HepG2 (cell line): ENCODE measurements at regions not wholly inside any gene's neighbourhood (a gene's known extent, or its start where the extent isn't known, plus 50 kb on each side); places are given as distances from the start of the nearest gene placed in this dataset.

Source experiments
- ATAC-seq: fragments of 200-7000 bp; cut with Tn5 transposase; 3 replicates; pipeline ENCODE4 v1.9.1; 2020; ENCODE audit warnings: mild to moderate bottlenecking, moderate library complexity
- BruUV-seq: library from RNA; stranded (reverse); fragments of 400-500 nt; replicated peaks from 2 replicates; lab custom pipeline; 2021; lab: Mats Ljungman, UMichigan
- CTCF ChIA-PET: fragments of 300-600 bp; formaldehyde crosslinking; extraction: SDS; loops from one replicate; lab custom pipeline; 2021; ENCODE audit warnings: low total read pairs, inconsistent platforms, low intra/inter-chr PET ratio; lab: Yijun Ruan, JAX
- POLR2A ChIA-PET: fragments of 350-600 bp; sonication (Branson Sonifier 250); formaldehyde crosslinking; loops from one replicate; lab custom pipeline; 2020; ENCODE audit warnings: antibody characterized with exemption, inconsistent platforms; lab: Yijun Ruan, JAX
- DNase-seq: peaks from one replicate; pipeline ENCODE4 v3.0.0-alpha.2; 2015; ENCODE audit warnings: low spot score
- FAIRE-seq: peaks from 3 replicates; lab custom pipeline; 2011; peaks lifted over from hg19 to GRCh38; lab: Jason Lieb, UNC
- H2AFZ ChIP-seq: one replicate; pipeline ENCODE4 v1.6.1; 2011; ENCODE audit warnings: low read length, inconsistent platforms
- H3K27ac ChIP-seq: fragments of 300-600 bp; 3 replicates; pipeline ENCODE4 v1.8.0; 2011; ENCODE audit warnings: mixed run types, mild to moderate bottlenecking, mixed read lengths, low read length, inconsistent platforms; ENCODE audit not compliant: insufficient read depth; ENCODE audit errors: extremely low read length
- H3K27me3 ChIP-seq, 2 experiments: fragments of 200-600 bp in 1 of 2; 2 replicates in 1 of 2; 3 replicates in 1 of 2; pipeline versions ENCODE4 v1.6.0 to v1.8.0; 2011; ENCODE audit warnings: low read length in 2 of 2, mild to moderate bottlenecking in 2 of 2, moderate library complexity in 2 of 2, inconsistent platforms in 1 of 2; ENCODE audit not compliant: insufficient read depth in 2 of 2, control insufficient read depth in 1 of 2
- H3K36me3 ChIP-seq, 2 experiments: fragments of 200-600 bp in 1 of 2; replicated peaks in 1 of 2; 2 replicates in 1 of 2; 3 replicates in 1 of 2; pipeline versions ENCODE4 v1.5.1 to v1.8.0; 2011; ENCODE audit warnings: low read length in 2 of 2, inconsistent platforms in 1 of 2; ENCODE audit not compliant: insufficient read depth in 2 of 2, control insufficient read depth in 1 of 2
- H3K4me1 ChIP-seq: 2 replicates; pipeline ENCODE4 v1.5.1; 2012; ENCODE audit warnings: low read length, inconsistent platforms; ENCODE audit not compliant: insufficient read depth
- H3K4me2 ChIP-seq: 2 replicates; pipeline ENCODE4 v1.6.0; 2011; ENCODE audit warnings: low read depth, low read length, inconsistent platforms
- H3K4me3 ChIP-seq, 3 experiments: fragments of 200-600 bp in 1 of 3; sonication (generic), shearing (Covaris generic) in 1 of 3; replicated peaks in 1 of 3; 2 replicates each; pipeline ENCODE4 v1.5.1; 2011 to 2016; ENCODE audit warnings: low read length in 3 of 3, inconsistent platforms in 2 of 3, low read depth in 2 of 3, mild to moderate bottlenecking in 2 of 3, control low read depth in 1 of 3, mixed read lengths in 1 of 3; ENCODE audit not compliant: insufficient read depth in 1 of 3
- H3K79me2 ChIP-seq: one replicate; pipeline ENCODE4 v1.6.1; 2011; ENCODE audit warnings: low read length, inconsistent platforms; ENCODE audit not compliant: insufficient read depth
- H3K9ac ChIP-seq: 2 replicates; pipeline ENCODE4 v1.6.0; 2011; ENCODE audit warnings: mild to moderate bottlenecking, low read depth, low read length, inconsistent platforms; ENCODE audit not compliant: insufficient read depth
- H3K9me3 ChIP-seq: 2 replicates; pipeline ENCODE4 v1.5.1; 2012; ENCODE audit warnings: mild to moderate bottlenecking, low read length
- H4K20me1 ChIP-seq: 2 replicates; pipeline ENCODE4 v1.6.0; 2011; ENCODE audit warnings: inconsistent platforms, mild to moderate bottlenecking, low read length, moderate library complexity; ENCODE audit not compliant: insufficient read depth
- KLF15 ChIP-seq: sonication (generic); formaldehyde crosslinking; IDR thresholded peaks from 2 replicates; pipeline ENCODE4 v1.8.1; 2023; ENCODE audit warnings: borderline replicate concordance, mild to moderate bottlenecking, inconsistent platforms, missing genetic modification reagents, mixed read lengths
- MYNN ChIP-seq: sonication (generic); formaldehyde crosslinking; IDR thresholded peaks from 2 replicates; pipeline ENCODE4 v1.4.0; 2020; ENCODE audit warnings: mild to moderate bottlenecking, low read depth, missing genetic modification reagents
- NR2F1 ChIP-seq, 2 experiments: fragments of 450-650 bp in 1 of 2; formaldehyde crosslinking in 1 of 2; IDR thresholded peaks; 2 replicates each; pipeline versions ENCODE4 v1.5.0 to v1.6.1; 2016 to 2020; ENCODE audit warnings: mild to moderate bottlenecking in 1 of 2, missing compliant biosample characterization in 1 of 2, missing genetic modification reagents in 1 of 2, moderate library complexity in 1 of 2
- POLR2G ChIP-seq: fragments of 200-400 bp; formaldehyde crosslinking; IDR thresholded peaks from 2 replicates; pipeline ENCODE4 v1.6.1; 2018; ENCODE audit warnings: mild to moderate bottlenecking, low read depth, low read length, moderate library complexity
- ZNF253 ChIP-seq: sonication (generic); formaldehyde crosslinking; IDR thresholded peaks from 2 replicates; pipeline ENCODE4 v1.8.0; 2022; ENCODE audit warnings: mild to moderate bottlenecking, missing genetic modification reagents, borderline replicate concordance
- WGBS: methylation state at CpG from one replicate; pipeline ENCODE4 v1.1.6; 2017; ENCODE audit warnings: low lambda C conversion rate; 5-methylcytosine and 5-hydroxymethylcytosine counted together
- in situ Hi-C: cut with HindIII; loops from 2 replicates; pipeline ENCODE4 v1.10.0; 2017; ENCODE audit warnings: low pct_unique_long_range_greater_than_20kb; ENCODE audit not compliant: extremely low pct_ligation_motif_present
- intact Hi-C: fragments of 100-400 bp; cut with micrococcal nuclease; formaldehyde crosslinking; loops from one replicate; pipeline ENCODE4 v1.10.0; 2022; ENCODE audit not compliant: unreplicated experiment
- TF ChIP-seq, protein P1 (sequence below): sonication (generic); formaldehyde crosslinking; IDR thresholded peaks from 2 replicates; pipeline ENCODE4 v1.8.0; 2022; ENCODE audit warnings: mild to moderate bottlenecking, missing genetic modification reagents; ENCODE audit not compliant: insufficient replicate concordance
- TF ChIP-seq, protein P2 (sequence below): fragments of 450-650 bp; IDR thresholded peaks from 2 replicates; pipeline ENCODE4 v1.6.1; 2017

DNA sequence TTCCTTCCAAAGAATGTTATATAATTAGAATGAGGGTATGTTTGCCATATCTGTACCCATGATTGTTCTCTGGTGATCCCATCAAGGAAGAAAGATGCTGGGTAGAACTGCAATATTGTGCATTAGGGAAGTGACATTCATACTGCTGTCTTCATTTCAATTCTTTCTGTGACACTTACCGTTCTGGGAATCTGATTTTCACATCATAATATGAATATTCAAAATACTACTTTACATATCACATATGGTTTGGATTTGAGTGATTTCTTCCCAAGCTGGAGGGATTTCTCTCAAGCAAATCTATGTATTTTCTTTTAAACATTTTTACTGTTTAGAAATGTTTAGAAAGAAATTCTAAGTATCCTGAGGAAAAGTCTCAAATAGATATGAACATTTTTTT is 168.4 kb upstream of the DDX18 start:
- in situ Hi-C loops: no loop called here
- no peak for ATAC-seq
- intact Hi-C loops: no loop called here
- ChIA-PET POLR2A (no interaction called here), CTCF (no interaction called here)
- H3K4me3 ChIP-seq: no peak overlapping the region
- no peaks in the 10 kb centered on the region for H3K36me3 ChIP-seq
- no peak overlapping the region for H3K9ac ChIP-seq
- 0% methylated on average over 1 of the region's 1 CpG for WGBS
- H2AFZ ChIP-seq: no peak overlapping the region
- TF ChIP-seq ZNF253 (CRISPR knock-in tag): no peak
- no peak for TF ChIP-seq NR2F1 (CRISPR knock-in tag; IDR thresholded peaks at IDR 0.05)
- no peak for TF ChIP-seq KLF15 (CRISPR knock-in tag)
- TF ChIP-seq, protein P1, sequence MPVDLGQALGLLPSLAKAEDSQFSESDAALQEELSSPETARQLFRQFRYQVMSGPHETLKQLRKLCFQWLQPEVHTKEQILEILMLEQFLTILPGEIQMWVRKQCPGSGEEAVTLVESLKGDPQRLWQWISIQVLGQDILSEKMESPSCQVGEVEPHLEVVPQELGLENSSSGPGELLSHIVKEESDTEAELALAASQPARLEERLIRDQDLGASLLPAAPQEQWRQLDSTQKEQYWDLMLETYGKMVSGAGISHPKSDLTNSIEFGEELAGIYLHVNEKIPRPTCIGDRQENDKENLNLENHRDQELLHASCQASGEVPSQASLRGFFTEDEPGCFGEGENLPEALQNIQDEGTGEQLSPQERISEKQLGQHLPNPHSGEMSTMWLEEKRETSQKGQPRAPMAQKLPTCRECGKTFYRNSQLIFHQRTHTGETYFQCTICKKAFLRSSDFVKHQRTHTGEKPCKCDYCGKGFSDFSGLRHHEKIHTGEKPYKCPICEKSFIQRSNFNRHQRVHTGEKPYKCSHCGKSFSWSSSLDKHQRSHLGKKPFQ (CRISPR knock-in tag): no peak
- no peak for TF ChIP-seq MYNN (CRISPR knock-in tag)
- no peak for TF ChIP-seq POLR2G
- TF ChIP-seq, protein P2, sequence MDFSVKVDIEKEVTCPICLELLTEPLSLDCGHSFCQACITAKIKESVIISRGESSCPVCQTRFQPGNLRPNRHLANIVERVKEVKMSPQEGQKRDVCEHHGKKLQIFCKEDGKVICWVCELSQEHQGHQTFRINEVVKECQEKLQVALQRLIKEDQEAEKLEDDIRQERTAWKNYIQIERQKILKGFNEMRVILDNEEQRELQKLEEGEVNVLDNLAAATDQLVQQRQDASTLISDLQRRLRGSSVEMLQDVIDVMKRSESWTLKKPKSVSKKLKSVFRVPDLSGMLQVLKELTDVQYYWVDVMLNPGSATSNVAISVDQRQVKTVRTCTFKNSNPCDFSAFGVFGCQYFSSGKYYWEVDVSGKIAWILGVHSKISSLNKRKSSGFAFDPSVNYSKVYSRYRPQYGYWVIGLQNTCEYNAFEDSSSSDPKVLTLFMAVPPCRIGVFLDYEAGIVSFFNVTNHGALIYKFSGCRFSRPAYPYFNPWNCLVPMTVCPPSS: no peak
- TF ChIP-seq, all 625 proteins: peak for 0
- DNase-seq: no peak
- no TSS peak for BruUV-seq
- Histone ChIP-seq H4K20me1 (no peaks in the 10 kb centered on the region), H3K9me3 (no peaks in the 10 kb centered on the region), H3K79me2 (no peaks in the 10 kb centered on the region), H3K4me1 (no peaks in the 10 kb centered on the region), H3K27me3 (no peaks in the 10 kb centered on the region), H3K4me2 (no peak overlapping the region), H3K27ac (no peak overlapping the region)
- no peak for FAIRE-seq
